Adrenal gland (tissue), 5 donors: ENCODE measurements at regions not wholly inside any gene's neighbourhood (a gene's known extent, or its start where the extent isn't known, plus 50 kb on each side); places are given as distances from the start of the nearest gene placed in this dataset.

ENCODE experiments used
- POLR2A ChIP-seq, 2 donors: fragments of 450-650 bp; IDR thresholded peaks; one replicate each; pipeline ENCODE4 v1.6.1; 2017; ENCODE audit warnings: antibody characterized with exemption in 2 of 2, mild to moderate bottlenecking in 2 of 2, moderate library complexity in 1 of 2
- TF ChIP-seq, protein P1 (sequence below), 6 experiments: fragments of 450-650 bp in 4 of 6; fragments of 200-600 bp in 2 of 6; sonication (generic) in 1 of 6; IDR thresholded peaks; 1 replicate in 5 of 6; 2 replicates in 1 of 6; pipeline versions ENCODE4 v1.5.1 to v1.8.0; 2016 to 2021; ENCODE audit warnings: antibody characterized with exemption in 6 of 6, mild to moderate bottlenecking in 2 of 6, moderate library complexity in 1 of 6
- donor health status: DM: no; HTN: no; CAD: no.

DNA sequence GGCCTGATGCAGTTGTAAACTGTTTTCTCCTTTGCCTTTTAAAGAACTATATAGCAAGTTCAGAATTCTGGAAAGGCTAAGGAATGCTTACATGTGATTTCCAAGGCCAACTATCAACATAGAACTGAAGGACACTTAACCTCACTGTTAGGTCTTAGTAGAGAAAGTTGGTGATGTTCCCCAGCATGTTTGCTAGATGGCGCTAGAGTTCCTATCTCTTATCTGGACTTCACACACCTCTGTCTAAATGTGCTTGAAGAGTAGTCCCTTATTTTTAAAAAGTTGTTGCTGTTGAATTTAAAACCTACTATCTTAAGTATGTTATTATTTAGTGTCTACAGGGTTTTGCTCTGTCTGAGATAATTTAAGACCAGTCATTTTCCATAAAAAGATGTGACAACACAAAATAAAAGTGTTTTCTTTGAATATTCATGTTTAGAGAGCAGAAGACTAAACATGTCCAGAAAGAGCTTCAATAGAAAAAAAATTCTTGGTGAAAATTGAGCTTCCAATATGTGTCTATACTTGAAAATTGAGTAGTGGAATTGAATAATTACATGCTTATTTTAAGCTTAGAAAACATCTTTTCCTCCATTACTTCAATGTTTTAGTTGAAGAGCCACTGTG, 237.3 kb downstream of the S1PR1 start:
- TF ChIP-seq POLR2A (IDR thresholded peaks at IDR 0.05) = no peak
- TF ChIP-seq, protein P1, sequence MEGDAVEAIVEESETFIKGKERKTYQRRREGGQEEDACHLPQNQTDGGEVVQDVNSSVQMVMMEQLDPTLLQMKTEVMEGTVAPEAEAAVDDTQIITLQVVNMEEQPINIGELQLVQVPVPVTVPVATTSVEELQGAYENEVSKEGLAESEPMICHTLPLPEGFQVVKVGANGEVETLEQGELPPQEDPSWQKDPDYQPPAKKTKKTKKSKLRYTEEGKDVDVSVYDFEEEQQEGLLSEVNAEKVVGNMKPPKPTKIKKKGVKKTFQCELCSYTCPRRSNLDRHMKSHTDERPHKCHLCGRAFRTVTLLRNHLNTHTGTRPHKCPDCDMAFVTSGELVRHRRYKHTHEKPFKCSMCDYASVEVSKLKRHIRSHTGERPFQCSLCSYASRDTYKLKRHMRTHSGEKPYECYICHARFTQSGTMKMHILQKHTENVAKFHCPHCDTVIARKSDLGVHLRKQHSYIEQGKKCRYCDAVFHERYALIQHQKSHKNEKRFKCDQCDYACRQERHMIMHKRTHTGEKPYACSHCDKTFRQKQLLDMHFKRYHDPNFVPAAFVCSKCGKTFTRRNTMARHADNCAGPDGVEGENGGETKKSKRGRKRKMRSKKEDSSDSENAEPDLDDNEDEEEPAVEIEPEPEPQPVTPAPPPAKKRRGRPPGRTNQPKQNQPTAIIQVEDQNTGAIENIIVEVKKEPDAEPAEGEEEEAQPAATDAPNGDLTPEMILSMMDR (IDR thresholded peaks at IDR 0.05) = no peak
